AG04449 (cell line): ENCODE measurements at regions not wholly inside any gene's neighbourhood (a gene's known extent, or its start where the extent isn't known, plus 50 kb on each side); places are given as distances from the start of the nearest gene placed in this dataset.
"Not testable (repeated sequence)": the region's sequence is repeated elsewhere in the genome, so short reads cannot be mapped to it uniquely, and the experiment has no call there.

Experiments used
- CTCF ChIA-PET: fragments of 350-600 bp; formaldehyde crosslinking; extraction: SDS; loops from one replicate; lab custom pipeline; 2021; ENCODE audit warnings: antibody characterized with exemption; lab: Yijun Ruan, JAX
- POLR2A ChIA-PET: fragments of 400-600, 350-600 bp; formaldehyde crosslinking; extraction: SDS; loops from one replicate; lab custom pipeline; 2020; ENCODE audit warnings: antibody characterized with exemption, inconsistent platforms; lab: Yijun Ruan, JAX
- DNase-seq: peaks from one replicate; pipeline ENCODE4 v3.0.0-alpha.2; 2010; ENCODE audit warnings: low read depth, low spot score
- H3K4me3 ChIP-seq: 2 replicates; pipeline ENCODE4 v1.5.1; 2011; ENCODE audit warnings: low read depth, mild to moderate bottlenecking, control low read depth, low read length
- CTCF ChIP-seq: IDR thresholded peaks from one replicate; pipeline ENCODE4 v1.5.1; 2011; ENCODE audit warnings: mild to moderate bottlenecking, moderate library complexity, low read length, control low read depth, inconsistent platforms; ENCODE audit not compliant: insufficient read depth; ENCODE audit errors: missing control alignments

- CTCF ChIA-PET, result interaction anchor here (0.8 to 3.3 kb wide), 5 partner anchors 10 to 361 kb away, joined by 3 to 17 read pairs (median 6); no protein-coding TSS in a partner anchor
- TF ChIP-seq CTCF, result no peak
- no peak for DNase-seq
- POLR2A ChIA-PET, result no interaction called here
- H3K4me3 ChIP-seq, result no peak overlapping the region
These were observed 149.1 kb upstream of the HMGA2 start for GRCh38 chr12:65675141-65675621.

GRCh38 chr12:65678172-65678571 is 146.1 kb upstream of the HMGA2 start:
- H3K4me3 ChIP-seq, DNase-seq, POLR2A ChIA-PET: not testable (repeated sequence)
- CTCF ChIA-PET, result interaction anchor here (0.9 to 2.0 kb wide), 2 partner anchors 12 to 122 kb away, joined by 4 to 7 read pairs; no protein-coding TSS in a partner anchor

GRCh38 chr12:65681226-65681625 is 143.1 kb upstream of the HMGA2 start:
- POLR2A ChIA-PET, result no interaction called here
- TF ChIP-seq CTCF, result no peak
- CTCF ChIA-PET, result interaction anchor here (1.6 kb wide), 1 partner anchor 9 kb away, joined by 4 read pairs; no protein-coding TSS in a partner anchor
- no peak overlapping the region for H3K4me3 ChIP-seq
- DNase-seq, result no peak

GRCh38 chr12:65682112-65682511 is 142.2 kb upstream of the HMGA2 start:
- POLR2A ChIA-PET, result no interaction called here
- no peak overlapping the region for H3K4me3 ChIP-seq
- CTCF ChIA-PET, result interaction anchor here (1.6 kb wide), 1 partner anchor 8 kb away, joined by 4 read pairs; no protein-coding TSS in a partner anchor
- no peak for TF ChIP-seq CTCF
- DNase-seq, result no peak

- no peak overlapping the region for H3K4me3 ChIP-seq
- no peak for DNase-seq
- TF ChIP-seq CTCF, result no peak
- ChIA-PET POLR2A (no interaction called here), CTCF (interaction anchor here (1.1 to 2.0 kb wide), 3 partner anchors 11 to 25 kb away, joined by 4 to 13 read pairs (median 6); no protein-coding TSS in a partner anchor)
These were observed 139.4 kb upstream of the HMGA2 start for GRCh38 chr12:65684906-65685305.

- DNase-seq, result no peak
- CTCF ChIA-PET, result interaction anchor here (0.8 to 2.0 kb wide), 7 partner anchors 10 to 350 kb away, joined by 3 to 13 read pairs (median 3); no protein-coding TSS in a partner anchor
These were observed 138.8 kb upstream of the HMGA2 start for GRCh38 chr12:65685514-65685913.

More at GRCh38 chr12:65685514-65685913, 138.8 kb upstream of the HMGA2 start:
- peak; percentile 28 for TF ChIP-seq CTCF
- H3K4me3 ChIP-seq, result no peak overlapping the region
- POLR2A ChIA-PET, result interaction anchor here (0.9 kb wide), 1 partner anchor 56 kb away, joined by 3 read pairs; no protein-coding TSS in a partner anchor
